Choroid plexus epithelial cell (primary cell): ENCODE measurements at regions not wholly inside any gene's neighbourhood (a gene's known extent, or its start where the extent isn't known, plus 50 kb on each side); places are given as distances from the start of the nearest gene placed in this dataset.

Source experiments
- DNase-seq: peaks from one replicate; pipeline ENCODE4 v3.0.0-alpha.2; 2010; ENCODE audit warnings: low read depth
- H3K4me3 ChIP-seq: 2 replicates; pipeline ENCODE4 v1.5.1; 2011; ENCODE audit warnings: low read depth, mild to moderate bottlenecking, control low read depth, low read length, moderate library complexity
- TF ChIP-seq, protein P1 (sequence below): conservative IDR thresholded peaks from 2 replicates; pipeline ENCODE4 v1.5.1; 2011; ENCODE audit warnings: low read depth, mild to moderate bottlenecking, control low read depth, inconsistent platforms, low read length, moderate library complexity

DNA sequence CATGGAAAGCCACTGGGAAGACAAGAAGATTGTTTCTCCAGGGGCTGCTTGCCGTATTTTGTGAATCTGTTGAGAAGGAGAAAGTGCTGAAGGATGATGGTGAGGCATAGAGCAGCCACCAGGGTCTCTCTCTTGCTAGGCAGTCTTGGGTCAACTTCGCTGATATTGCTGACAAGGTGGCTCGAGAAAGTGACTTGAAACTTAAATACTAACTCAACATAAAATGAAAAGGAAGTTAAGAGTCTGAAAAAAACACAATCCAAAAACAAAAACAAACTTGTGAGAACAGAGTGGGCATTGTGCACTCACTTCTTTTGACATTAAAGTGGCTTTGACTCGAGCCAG is 90.1 kb downstream of the CHST2 start:
- DNase-seq = no peak
- no peak overlapping the region for H3K4me3 ChIP-seq
- TF ChIP-seq, protein P1, sequence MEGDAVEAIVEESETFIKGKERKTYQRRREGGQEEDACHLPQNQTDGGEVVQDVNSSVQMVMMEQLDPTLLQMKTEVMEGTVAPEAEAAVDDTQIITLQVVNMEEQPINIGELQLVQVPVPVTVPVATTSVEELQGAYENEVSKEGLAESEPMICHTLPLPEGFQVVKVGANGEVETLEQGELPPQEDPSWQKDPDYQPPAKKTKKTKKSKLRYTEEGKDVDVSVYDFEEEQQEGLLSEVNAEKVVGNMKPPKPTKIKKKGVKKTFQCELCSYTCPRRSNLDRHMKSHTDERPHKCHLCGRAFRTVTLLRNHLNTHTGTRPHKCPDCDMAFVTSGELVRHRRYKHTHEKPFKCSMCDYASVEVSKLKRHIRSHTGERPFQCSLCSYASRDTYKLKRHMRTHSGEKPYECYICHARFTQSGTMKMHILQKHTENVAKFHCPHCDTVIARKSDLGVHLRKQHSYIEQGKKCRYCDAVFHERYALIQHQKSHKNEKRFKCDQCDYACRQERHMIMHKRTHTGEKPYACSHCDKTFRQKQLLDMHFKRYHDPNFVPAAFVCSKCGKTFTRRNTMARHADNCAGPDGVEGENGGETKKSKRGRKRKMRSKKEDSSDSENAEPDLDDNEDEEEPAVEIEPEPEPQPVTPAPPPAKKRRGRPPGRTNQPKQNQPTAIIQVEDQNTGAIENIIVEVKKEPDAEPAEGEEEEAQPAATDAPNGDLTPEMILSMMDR = no peak

DNA sequence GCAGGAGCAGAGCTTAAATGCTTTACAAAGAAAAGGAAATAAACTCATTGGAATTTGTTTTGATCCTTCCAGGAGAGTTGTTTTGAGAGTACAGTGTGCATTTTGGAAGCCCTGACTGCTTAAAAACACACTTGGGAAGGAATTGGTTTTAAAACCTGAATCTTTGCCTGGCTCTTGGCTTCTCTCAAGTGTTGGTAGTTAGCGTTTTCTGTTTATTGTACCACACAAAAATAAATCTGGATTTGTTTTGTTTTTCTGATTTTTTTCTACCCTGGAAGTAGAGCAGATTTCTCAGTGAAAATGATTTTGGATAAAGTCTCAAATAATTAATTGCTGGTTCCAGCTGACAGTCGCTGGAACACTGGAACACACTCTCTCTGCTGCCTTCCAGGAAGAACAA is 90.6 kb downstream of the CHST2 start:
- TF ChIP-seq, protein P1 = no peak
- H3K4me3 ChIP-seq = no peak overlapping the region
- DNase-seq = no peak

DNA sequence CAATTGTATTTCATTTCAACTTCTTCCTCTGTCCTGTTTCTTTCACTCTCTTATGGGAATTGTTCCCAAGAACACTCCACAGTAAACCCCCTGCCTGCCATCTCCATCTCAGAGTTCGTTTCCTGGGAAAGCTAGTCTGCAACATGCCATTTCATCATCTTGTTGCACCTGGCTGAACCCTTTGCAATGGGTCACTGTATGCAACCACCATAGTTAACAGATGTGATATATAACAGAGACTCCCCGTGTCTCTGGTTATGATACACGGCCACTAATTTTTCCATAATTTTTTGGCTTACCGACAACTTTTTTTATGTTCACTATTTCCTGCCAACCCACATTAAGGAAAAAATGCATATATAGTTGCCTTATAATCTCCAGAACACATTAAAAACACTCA is 95.5 kb downstream of the CHST2 start:
- DNase-seq = no peak
- TF ChIP-seq, protein P1 = no peak

More for the DNA sequence above, 95.5 kb downstream of the CHST2 start:
- no peak overlapping the region for H3K4me3 ChIP-seq
